Transverse colon (tissue), 4 donors: ENCODE measurements at regions not wholly inside any gene's neighbourhood (a gene's known extent, or its start where the extent isn't known, plus 50 kb on each side); places are given as distances from the start of the nearest gene placed in this dataset.

Experiments
- DNase-seq: peaks from one replicate; pipeline ENCODE4 v3.0.0-alpha.2; 2019
- H3K27ac ChIP-seq, 4 donors: fragments of 200-600 bp; sonication (generic); 2 replicates each; pipeline ENCODE4 v1.5.1; 2016 to 2018; ENCODE audit warnings: inconsistent platforms in 4 of 4
- H3K27me3 ChIP-seq: fragments of 200-600 bp; sonication (generic); 2 replicates; pipeline ENCODE4 v1.5.1; 2017; ENCODE audit warnings: inconsistent platforms
- H3K36me3 ChIP-seq, 4 donors: fragments of 200-600 bp; sonication (generic); 2 replicates each; pipeline ENCODE4 v1.5.1; 2017 to 2019; ENCODE audit warnings: inconsistent platforms in 4 of 4
- H3K4me1 ChIP-seq, 4 donors: fragments of 200-600 bp; sonication (generic); 2 replicates each; pipeline ENCODE4 v1.5.1; 2017 to 2020; ENCODE audit warnings: inconsistent platforms in 4 of 4
- H3K4me3 ChIP-seq, 4 donors: fragments of 200-600 bp; sonication (generic); 1 replicate in 1 of 4; 2 replicates in 3 of 4; pipeline versions ENCODE4 v1.5.1 to v1.6.1; 2017 to 2019; ENCODE audit warnings: inconsistent platforms in 4 of 4
- H3K9me3 ChIP-seq, 2 donors: fragments of 200-600 bp; sonication (generic); 2 replicates each; pipeline ENCODE4 v1.5.1; 2017 to 2019; ENCODE audit warnings: inconsistent platforms in 2 of 2
- CTCF ChIP-seq, 5 experiments: fragments of 200-600 bp in 3 of 5; fragments of 450-650 bp in 2 of 5; sonication (generic) in 3 of 5; IDR thresholded peaks; 1 replicate in 2 of 5; 2 replicates in 3 of 5; pipeline ENCODE4 v1.5.1; 2016 to 2017; ENCODE audit warnings: antibody characterized with exemption in 5 of 5, inconsistent platforms in 3 of 5, mild to moderate bottlenecking in 2 of 5, moderate library complexity in 1 of 5
- EP300 ChIP-seq: sonication (generic); formaldehyde crosslinking; IDR thresholded peaks from one replicate; pipeline ENCODE4 v1.6.1; 2017; ENCODE audit warnings: antibody characterized with exemption, low read depth
- POLR2A ChIP-seq: fragments of 450-650 bp; IDR thresholded peaks from one replicate; pipeline ENCODE4 v1.6.1; 2016; ENCODE audit warnings: antibody characterized with exemption, mild to moderate bottlenecking, moderate library complexity
- POLR2AphosphoS5 ChIP-seq, 3 donors: sonication (generic); formaldehyde crosslinking; IDR thresholded peaks; one replicate each; pipeline ENCODE4 v1.6.1; 2016; ENCODE audit warnings: antibody characterized with exemption in 3 of 3
- WGBS, 2 donors: methylation state at CpG; one replicate each; pipeline ENCODE4 v1.1.5; 2018; ENCODE audit warnings: low coverage in 1 of 2; 5-methylcytosine and 5-hydroxymethylcytosine counted together
- in situ Hi-C, 4 donors: fragments of 200-750 bp; cut with MboI; loops; one replicate each; pipeline versions ENCODE4 v1.15.0 to v1.15.1; 2017; ENCODE audit warnings: low sequenced_read_pairs in 3 of 4, low pct_ligation_motif_present in 1 of 4, low pct_unique_long_range_greater_than_20kb in 1 of 4
- intact Hi-C: fragments of 100-400 bp; cut with DNase I; formaldehyde crosslinking; loops from one replicate; pipeline ENCODE4 v1.15.1; 2023; ENCODE audit warnings: low total_unique reads

- intact Hi-C loops (loop anchor here (10.0 kb wide), 1 partner anchor 305 kb away; the partner anchor contains the start of gene IER5L), in situ Hi-C loops (no loop called here)
These were observed 141.3 kb downstream of the C9orf50 start for GRCh38 chr9:129479631-129480011.

GRCh38 chr9:129478961-129479630 is 141.8 kb downstream of the C9orf50 start:
- in situ Hi-C loops = no loop called here
- TF ChIP-seq POLR2AphosphoS5 (IDR thresholded peaks at IDR 0.05) (no peak), CTCF (IDR thresholded peaks at IDR 0.05) (no peak), EP300 (no peak), POLR2A (no peak)
- DNase-seq = no peak
- no peaks in the 10 kb centered on the region for H3K36me3 ChIP-seq
- H3K9me3 ChIP-seq = no peaks in the 10 kb centered on the region
- H3K4me1 ChIP-seq = peaks cover 27 to 43% (median 28%) of the 10 kb centered on the region in 4 donors
- 76 to 80% methylated on average over 1 to 13 of the region's 13 CpGs for WGBS, 2 donors
- no peaks in the 10 kb centered on the region for H3K27me3 ChIP-seq
- intact Hi-C loops = no loop called here
- peak overlapping the region; percentile 97 to 100 (median 99) for H3K27ac ChIP-seq
- H3K4me3 ChIP-seq = no peak overlapping the region

More at GRCh38 chr9:129479631-129480011, 141.3 kb downstream of the C9orf50 start:
- H3K9me3 ChIP-seq = no peaks in the 10 kb centered on the region
- no peaks in the 10 kb centered on the region for H3K27me3 ChIP-seq
- 67 to 87% methylated on average over 1 to 7 of the region's 7 CpGs for WGBS, 2 donors
- no peak for TF ChIP-seq POLR2A
- no peak for TF ChIP-seq EP300
- TF ChIP-seq CTCF (IDR thresholded peaks at IDR 0.05) = no peak
- no peak for TF ChIP-seq POLR2AphosphoS5 (IDR thresholded peaks at IDR 0.05)
- peaks cover 33 to 45% (median 33%) of the 10 kb centered on the region in 4 donors for H3K4me1 ChIP-seq
- peak overlapping the region; percentile 97 to 100 (median 99) for H3K27ac ChIP-seq
- H3K4me3 ChIP-seq = no peak overlapping the region
- DNase-seq = no peak
- no peaks in the 10 kb centered on the region for H3K36me3 ChIP-seq

- 87% methylated on average over 3 of the region's 3 CpGs; no CpG with 5 or more reads in 1 of the 2 donors for WGBS, 2 donors
- Histone ChIP-seq H3K27me3 (no peaks in the 10 kb centered on the region), H3K36me3 (no peaks in the 10 kb centered on the region), H3K4me3 (no peak overlapping the region), H3K27ac (no peak overlapping the region), H3K4me1 (peaks cover 21 to 40% (median 22%) of the 10 kb centered on the region in 4 donors), H3K9me3 (no peaks in the 10 kb centered on the region)
- no peak for TF ChIP-seq POLR2AphosphoS5 (IDR thresholded peaks at IDR 0.05)
- TF ChIP-seq EP300 = no peak
- no peak for TF ChIP-seq POLR2A
- TF ChIP-seq CTCF (IDR thresholded peaks at IDR 0.05) = no peak
- DNase-seq = no peak
- intact Hi-C loops = no loop called here
- in situ Hi-C loops = no loop called here
These were observed 142.4 kb downstream of the C9orf50 start for GRCh38 chr9:129478461-129478860.

GRCh38 chr9:129476821-129477611 is 143.9 kb downstream of the C9orf50 start:
- in situ Hi-C loops = no loop called here
- DNase-seq = no peak

More at GRCh38 chr9:129476821-129477611, 143.9 kb downstream of the C9orf50 start:
- 81 to 98% methylated on average over 7 to 17 of the region's 17 CpGs for WGBS, 2 donors
- H3K27ac ChIP-seq = no peak overlapping the region
- no peaks in the 10 kb centered on the region for H3K9me3 ChIP-seq
- peaks cover 11 to 30% (median 13%) of the 10 kb centered on the region in 4 donors for H3K4me1 ChIP-seq
- TF ChIP-seq EP300 (no peak), POLR2A (no peak), CTCF (IDR thresholded peaks at IDR 0.05) (no peak), POLR2AphosphoS5 (IDR thresholded peaks at IDR 0.05) (no peak)
- H3K27me3 ChIP-seq = no peaks in the 10 kb centered on the region
- intact Hi-C loops = no loop called here
- no peaks in the 10 kb centered on the region for H3K36me3 ChIP-seq
- no peak overlapping the region for H3K4me3 ChIP-seq
